AG04450 (cell line): ENCODE measurements at regions not wholly inside any gene's neighbourhood (a gene's known extent, or its start where the extent isn't known, plus 50 kb on each side); places are given as distances from the start of the nearest gene placed in this dataset.

Experiments
- CTCF ChIA-PET: fragments of 300-600, 350-600 bp; formaldehyde crosslinking; extraction: SDS; loops from one replicate; lab custom pipeline; 2022; ENCODE audit warnings: antibody characterized with exemption, inconsistent platforms; lab: Charles Lee
- POLR2A ChIA-PET: fragments of 350-600 bp; formaldehyde crosslinking; extraction: SDS; loops from one replicate; lab custom pipeline; 2021; ENCODE audit warnings: antibody characterized with exemption, inconsistent platforms; lab: Yijun Ruan, JAX
- DNase-seq: peaks from one replicate; pipeline ENCODE4 v3.0.0-alpha.2; 2011; ENCODE audit warnings: low read depth, low spot score
- H3K27ac ChIP-seq: one replicate; pipeline ENCODE4 v1.5.1; 2012; ENCODE audit warnings: low read depth, low read length, control low read depth
- H3K27me3 ChIP-seq: one replicate; pipeline ENCODE4 v1.6.0; 2012; ENCODE audit warnings: low read length; ENCODE audit not compliant: control insufficient read depth, insufficient read depth
- H3K4me3 ChIP-seq: 2 replicates; pipeline ENCODE4 v1.5.1; 2011; ENCODE audit warnings: mild to moderate bottlenecking, low read depth, low read length, control low read depth
- H3K9me3 ChIP-seq: 2 replicates; pipeline ENCODE4 v1.5.1; 2012; ENCODE audit warnings: low read length; ENCODE audit not compliant: control insufficient read depth, insufficient read depth
- CTCF ChIP-seq: IDR thresholded peaks from 2 replicates; pipeline ENCODE4 v1.5.1; 2011; ENCODE audit warnings: low read depth, low read length, control low read depth, inconsistent platforms

GRCh38 chrX:104411800-104412199 lies 154.2 kb upstream of the IL1RAPL2 start:
- no peak for TF ChIP-seq CTCF
- H3K27ac ChIP-seq: no peak overlapping the region
- CTCF ChIA-PET: no interaction called here
- H3K4me3 ChIP-seq: no peak overlapping the region
- no peaks in the 10 kb centered on the region for H3K9me3 ChIP-seq
- no peaks in the 10 kb centered on the region for H3K27me3 ChIP-seq
- no peak for DNase-seq
- POLR2A ChIA-PET: no interaction called here

GRCh38 chrX:104400387-104400786 lies 145.7 kb upstream of the ESX1 start:
- ChIA-PET CTCF (no interaction called here), POLR2A (no interaction called here)
- TF ChIP-seq CTCF: no peak
- DNase-seq: no peak
- Histone ChIP-seq H3K27me3 (no peaks in the 10 kb centered on the region), H3K4me3 (no peak overlapping the region), H3K27ac (no peak overlapping the region), H3K9me3 (no peaks in the 10 kb centered on the region)

GRCh38 chrX:104392350-104392749 lies 137.6 kb upstream of the ESX1 start:
- ChIA-PET POLR2A (no interaction called here), CTCF (no interaction called here)
- H3K4me3 ChIP-seq: no peak overlapping the region
- H3K27ac ChIP-seq: no peak overlapping the region
- no peaks in the 10 kb centered on the region for H3K9me3 ChIP-seq
- no peak for TF ChIP-seq CTCF
- no peak for DNase-seq
- no peaks in the 10 kb centered on the region for H3K27me3 ChIP-seq

DNA sequence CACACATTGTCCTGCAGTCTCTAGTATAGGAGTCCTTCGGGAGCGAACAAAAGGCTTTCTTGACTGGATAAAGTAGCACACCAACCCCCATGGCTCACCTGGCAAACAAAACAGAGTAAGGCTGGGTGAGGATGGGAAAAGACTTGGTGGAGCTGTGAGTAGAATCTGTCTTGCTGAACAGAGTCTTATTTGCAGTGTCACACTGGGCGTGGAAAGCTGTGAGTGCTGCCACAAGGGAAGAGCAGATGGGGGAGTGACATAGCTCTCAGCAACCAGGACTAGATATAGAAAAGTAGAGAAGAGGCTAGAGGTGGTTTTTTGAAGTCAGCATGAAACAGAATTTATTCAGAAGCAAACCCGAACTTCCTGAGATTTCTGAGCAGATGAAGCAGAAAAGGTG lies 137.2 kb upstream of the ESX1 start:
- ChIA-PET POLR2A (no interaction called here), CTCF (no interaction called here)
- TF ChIP-seq CTCF: no peak
- H3K4me3 ChIP-seq: no peak overlapping the region
- no peaks in the 10 kb centered on the region for H3K27me3 ChIP-seq
- no peaks in the 10 kb centered on the region for H3K9me3 ChIP-seq
- no peak for DNase-seq
- H3K27ac ChIP-seq: no peak overlapping the region

DNA sequence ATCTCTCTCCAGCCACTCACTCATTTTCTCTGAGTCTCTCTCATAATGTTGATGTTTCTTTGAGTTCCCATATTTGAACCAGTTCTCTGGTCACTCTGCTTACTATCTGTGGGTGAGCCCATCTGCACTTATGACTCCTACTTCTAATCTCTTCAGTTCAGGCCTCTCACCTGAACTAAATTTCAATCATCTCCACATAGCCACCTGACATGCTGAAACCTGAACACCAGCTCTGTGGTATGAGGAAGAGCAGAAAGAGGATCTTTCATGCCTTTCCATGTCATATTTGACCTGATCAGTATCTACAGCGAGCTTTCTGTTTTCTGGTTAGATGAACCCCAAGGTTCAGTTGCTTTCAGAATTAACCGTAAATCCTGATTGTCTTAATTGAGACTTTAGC lies 122.2 kb upstream of the ESX1 start:
- H3K4me3 ChIP-seq: no peak overlapping the region
- no peak overlapping the region for H3K27ac ChIP-seq
- no peak for TF ChIP-seq CTCF
- H3K9me3 ChIP-seq: no peaks in the 10 kb centered on the region
- no peaks in the 10 kb centered on the region for H3K27me3 ChIP-seq
- ChIA-PET CTCF (no interaction called here), POLR2A (no interaction called here)
- no peak for DNase-seq
